Hematopoietic multipotent progenitor cell treated with erythropoietin and hydrocortisone succinate and interleukin-3 and kit ligand, for 8 days (in vitro differentiated cells): ENCODE measurements at regions not wholly inside any gene's neighbourhood (a gene's known extent, or its start where the extent isn't known, plus 50 kb on each side); places are given as distances from the start of the nearest gene placed in this dataset.
A peak's percentile ranks its signal among the peaks of the same experiment; 100 is the strongest.
"Not testable (repeated sequence)": the region's sequence is repeated elsewhere in the genome, so short reads cannot be mapped to it uniquely, and the experiment has no call there.

ENCODE experiments used
- DNase-seq: peaks from one replicate; pipeline ENCODE4 v3.0.0-alpha.2; 2015

DNA sequence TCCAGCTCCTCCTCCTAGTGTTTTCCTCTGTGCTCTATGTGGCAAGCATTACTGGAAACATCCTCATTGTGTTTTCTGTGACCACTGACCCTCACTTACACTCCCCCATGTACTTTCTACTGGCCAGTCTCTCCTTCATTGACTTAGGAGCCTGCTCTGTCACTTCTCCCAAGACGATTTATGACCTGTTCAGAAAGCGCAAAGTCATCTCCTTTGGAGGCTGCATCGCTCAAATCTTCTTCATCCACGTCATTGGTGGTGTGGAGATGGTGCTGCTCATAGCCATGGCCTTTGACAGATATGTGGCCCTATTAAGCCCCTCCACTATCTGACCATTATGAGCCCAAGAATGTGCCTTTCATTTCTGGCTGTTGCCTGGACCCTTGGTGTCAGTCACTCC, 64.0 kb downstream of the OR4F15 start:
- not testable (repeated sequence) for DNase-seq

DNA sequence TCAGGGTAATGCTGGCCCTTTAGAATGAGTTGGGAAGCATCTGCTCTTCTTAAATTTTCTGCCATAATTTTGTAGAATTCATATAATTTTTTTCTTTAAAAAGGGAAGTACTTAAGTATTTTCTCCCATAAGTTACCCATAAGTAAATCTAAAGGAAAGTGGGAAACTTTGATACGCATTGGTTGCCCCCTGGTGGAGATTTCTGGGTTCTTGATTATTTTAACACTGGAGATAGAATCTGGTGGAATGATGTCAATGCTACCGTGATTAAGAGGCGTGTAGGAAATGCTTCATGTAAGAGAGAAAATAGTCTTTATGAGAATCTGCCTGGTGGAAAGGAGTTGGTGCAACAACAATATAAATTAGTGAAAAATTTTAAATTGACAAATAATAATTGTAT, 65.6 kb downstream of the OR4F15 start:
- not testable (repeated sequence) for DNase-seq

DNA sequence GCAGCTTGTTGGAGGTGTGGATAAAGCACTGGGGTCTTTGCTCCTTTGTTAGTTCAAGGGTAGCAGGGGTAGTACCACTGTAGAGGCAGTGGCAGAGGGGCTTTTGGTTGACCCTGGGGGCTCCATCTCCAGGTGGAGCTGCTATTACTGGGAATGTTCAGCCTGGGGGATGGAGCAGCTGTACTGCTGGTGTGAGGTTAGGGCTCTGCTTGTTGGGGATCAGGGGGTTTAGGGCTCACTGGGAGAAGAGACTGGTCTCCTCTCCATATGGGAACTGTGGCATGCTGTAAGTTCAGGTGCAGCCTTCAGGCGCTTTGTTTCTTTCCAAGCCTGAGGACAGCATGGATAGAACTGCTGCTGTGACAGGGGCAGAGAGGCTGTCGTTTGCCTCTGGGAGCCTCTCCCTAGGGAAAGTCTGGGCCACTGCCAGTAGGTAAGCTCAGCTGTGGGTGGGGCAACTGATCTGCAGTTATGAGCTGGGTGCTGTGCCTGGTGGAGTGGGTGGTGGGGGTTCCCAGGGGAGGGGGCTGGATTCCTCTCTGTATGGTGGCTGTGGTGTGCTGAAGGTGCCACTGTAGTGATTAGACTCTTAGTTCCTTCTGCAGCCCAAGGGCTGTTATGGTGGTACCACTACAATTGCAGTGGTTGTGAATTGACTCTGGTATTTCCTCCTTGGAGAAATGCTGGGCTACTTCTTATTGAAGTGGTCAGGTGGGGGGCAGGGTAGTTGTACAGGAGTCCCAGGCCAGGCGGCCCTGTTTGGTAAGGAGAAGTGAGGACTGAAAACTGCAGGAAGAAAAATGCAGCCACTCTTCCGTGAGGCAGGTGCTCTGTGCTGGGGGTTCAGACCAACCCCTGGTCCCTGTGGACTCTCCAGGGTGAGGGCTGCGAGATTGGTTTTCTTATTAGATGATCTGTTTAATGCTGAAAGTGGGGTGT, 100.6 kb downstream of the OR4F15 start:
- not testable (repeated sequence) for DNase-seq

DNA sequence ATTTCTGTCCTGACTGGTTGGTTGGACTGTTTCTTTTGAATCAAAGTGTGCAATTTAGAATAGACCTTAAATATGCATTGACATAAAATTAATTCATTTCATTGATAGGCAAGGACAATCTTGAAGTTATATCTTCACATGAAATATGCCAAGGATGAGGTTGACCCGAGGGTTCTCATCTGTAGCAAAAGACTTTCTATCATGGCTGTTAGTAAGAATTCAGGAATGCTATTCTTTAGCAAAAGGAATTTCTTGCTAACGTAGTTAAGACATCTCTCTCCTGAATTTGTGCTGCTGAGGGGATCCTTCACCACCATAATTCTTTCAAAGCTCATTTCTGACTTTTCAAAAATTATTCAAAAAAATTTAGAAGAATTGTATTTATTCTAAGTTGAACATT, 112.6 kb downstream of the OR4F15 start:
- not testable (repeated sequence) for DNase-seq

DNA sequence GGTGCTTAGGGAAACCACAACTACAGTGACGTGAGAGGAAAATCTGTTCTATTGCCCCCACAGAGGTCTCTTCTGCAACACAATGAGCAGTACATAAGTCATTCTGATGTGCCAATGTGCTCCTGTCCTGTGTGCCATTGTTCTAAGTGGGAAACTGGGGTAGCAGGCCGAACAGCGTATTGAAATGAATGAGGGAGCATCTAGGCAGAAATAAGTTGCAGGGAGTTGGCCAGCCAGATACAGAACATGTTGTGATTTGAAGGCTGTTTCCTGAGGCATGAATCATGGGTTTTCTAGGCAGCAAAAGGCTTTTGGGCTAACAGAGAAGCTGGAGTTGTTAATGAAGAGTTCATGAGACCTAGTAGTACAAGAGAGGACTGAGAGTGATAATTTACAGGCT, 122.5 kb downstream of the OR4F15 start:
- not testable (repeated sequence) for DNase-seq

DNA sequence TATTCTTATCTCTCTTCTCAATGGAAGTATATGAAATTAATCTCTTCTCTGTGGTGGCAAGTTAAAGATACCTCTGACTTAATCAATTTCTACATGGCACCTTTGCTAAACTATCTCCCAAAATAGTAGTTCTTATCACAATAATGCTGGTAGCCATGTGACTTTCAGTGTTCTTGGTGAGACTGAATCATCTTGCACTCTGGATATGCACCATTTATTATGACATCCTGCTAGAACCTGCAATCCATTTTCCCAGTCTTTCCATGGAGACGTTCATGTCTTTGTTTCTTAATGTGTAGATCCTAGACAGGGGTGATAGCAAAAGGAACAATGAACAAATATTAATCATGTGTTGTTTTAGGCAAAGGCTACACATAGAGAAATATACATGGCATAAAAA, 125.4 kb downstream of the OR4F15 start:
- not testable (repeated sequence) for DNase-seq

DNA sequence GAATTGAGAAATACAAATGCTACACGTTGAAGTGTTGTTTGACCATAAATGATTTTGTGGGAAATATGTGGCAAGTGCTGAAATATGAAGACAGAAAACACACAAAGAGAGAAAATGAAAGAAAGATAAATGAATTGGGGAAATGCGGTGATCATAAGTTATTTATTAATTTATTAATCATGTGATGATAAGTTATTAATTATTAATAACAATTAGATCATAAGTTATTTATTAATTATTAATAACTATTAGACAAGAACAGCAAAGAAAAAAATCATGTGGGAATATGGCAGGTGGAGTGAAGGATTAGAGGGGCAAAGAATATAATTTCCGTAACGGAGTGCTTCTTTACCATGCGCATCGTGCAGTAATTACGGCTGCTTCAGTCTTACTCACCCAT, 126.6 kb downstream of the OR4F15 start:
- not testable (repeated sequence) for DNase-seq

DNA sequence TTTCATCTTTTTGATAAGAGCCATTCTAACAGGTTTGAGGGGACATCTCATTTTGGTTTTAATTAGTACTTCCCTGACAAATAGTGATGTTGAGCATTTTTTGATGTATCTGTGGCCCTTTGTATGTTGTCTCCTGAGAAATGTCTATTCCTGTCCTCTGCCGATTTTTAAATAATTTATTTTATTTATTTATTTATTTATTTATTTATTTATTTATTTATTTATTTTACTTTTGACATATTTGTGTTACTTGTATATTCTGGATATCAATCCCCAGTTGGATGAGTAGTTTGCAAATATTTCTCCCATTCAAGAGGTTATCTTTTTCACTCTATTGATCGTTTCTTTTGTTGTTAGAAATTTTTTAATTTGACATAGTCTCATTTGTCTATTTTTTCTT, 133.9 kb downstream of the OR4F15 start:
- not testable (repeated sequence) for DNase-seq

DNA sequence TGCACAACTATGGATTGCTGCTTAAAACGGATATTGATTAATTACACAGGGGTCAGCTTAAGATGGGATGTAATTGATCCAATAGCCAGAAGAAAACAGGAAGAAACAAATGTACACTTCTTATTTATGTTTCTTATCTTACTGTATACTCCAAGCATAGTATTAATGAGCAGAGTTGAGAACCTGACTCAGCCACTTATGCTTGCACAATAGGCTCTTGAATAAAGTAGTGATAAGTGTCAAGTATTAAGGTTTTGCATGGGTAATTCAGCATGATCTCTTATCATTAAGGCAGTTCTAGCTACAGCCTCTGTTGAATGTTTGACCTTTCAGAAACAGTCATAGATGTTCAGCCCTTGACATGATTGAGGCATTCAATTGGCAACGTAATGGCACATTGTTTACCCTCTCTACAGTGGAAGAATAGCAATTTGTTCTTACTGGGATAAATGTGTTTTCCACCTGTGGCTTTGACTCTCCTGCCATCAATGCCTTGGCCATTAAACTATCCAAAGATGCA, 136.5 kb downstream of the OR4F15 start:
- DNase-seq: not testable (repeated sequence)

DNA sequence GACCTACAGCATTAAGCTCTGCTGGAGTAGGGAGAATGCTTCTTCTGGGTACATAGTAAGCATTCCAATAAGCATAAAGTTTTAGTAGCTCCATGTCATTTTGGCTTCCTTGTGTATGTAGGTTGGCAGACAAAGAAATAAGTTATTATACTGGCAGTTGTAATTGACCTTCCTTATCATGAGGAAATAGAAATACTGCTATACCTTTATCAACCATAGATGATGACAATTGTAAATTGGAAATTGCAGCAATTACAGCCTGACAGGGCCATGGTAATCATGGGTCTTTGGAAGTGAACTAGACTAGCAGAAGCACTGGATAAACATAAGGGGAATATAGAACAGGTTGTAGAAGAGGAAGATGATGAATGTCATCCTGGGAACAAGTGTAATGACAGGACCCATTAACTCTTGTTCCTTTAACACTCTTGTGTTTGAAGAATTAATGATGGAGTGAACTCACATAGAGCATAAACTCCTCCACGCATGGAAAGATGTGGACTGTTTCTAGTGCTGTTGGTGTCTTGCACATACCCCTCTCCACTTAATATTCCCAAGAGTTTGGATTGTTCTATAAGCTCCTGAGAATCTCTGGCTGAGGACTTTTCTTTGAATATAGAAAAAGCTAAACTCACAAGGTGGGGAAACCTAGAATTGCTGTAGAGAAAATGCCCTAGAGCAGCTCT, 137.5 kb downstream of the OR4F15 start:
- not testable (repeated sequence) for DNase-seq

DNA sequence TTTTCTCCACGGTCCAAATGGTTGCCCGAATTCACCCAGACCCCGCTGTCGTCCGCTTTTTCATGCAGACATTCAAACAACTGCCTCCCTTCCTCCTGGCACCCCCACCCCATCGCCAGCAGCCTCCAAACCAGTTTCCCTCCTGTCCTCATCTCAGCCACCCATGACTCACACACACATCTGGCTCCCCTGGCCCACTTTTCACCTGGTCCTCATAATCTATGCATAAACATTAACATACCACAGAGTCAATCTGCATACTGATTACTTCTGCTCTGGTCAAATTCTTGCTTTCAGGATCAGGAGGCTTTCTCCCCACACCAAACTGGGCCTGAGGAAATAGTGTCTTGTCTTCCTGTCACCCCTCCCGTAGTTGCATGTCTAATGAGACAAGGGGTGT, 142.0 kb downstream of the OR4F15 start:
- DNase-seq: not testable (repeated sequence)

DNA sequence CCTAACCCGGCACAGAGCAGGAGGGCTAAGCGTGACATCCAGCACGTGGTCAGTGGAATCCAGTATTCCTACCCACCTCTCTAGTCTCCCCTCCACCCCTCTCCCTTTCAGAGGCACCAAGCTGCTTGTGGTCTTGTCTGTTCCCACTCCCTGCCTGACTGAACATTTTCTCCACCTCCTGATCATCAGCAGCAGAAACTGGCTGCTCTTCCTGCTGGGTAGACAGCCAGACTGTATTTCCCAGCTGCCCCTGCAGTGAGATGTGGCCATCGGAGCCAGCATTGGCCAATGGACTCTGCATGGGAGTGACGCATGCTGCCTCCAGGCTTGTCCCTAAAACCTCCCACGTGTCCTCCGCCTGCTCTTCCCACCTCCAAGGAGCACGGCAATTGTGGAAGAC, 143.8 kb downstream of the OR4F15 start:
- not testable (repeated sequence) for DNase-seq

DNA sequence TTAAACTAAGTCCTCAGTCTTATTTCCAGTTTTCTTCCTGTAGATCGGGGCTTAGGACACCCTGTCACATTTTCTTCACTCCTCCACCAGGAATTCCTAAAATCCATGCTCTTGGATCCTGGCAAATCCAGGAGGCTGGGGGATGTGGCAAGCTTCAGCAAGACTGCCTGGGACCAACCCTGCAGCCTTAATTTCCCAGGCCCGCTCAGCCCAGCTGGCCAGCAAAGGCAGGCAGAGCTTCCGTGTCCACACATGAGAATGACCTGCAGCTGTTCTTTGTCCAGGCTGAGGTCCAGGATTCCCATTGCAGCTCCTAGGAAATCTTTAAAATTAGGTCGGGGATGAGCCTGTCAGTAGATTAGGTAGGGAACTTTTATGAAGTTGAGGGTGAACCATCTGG, 146.7 kb downstream of the OR4F15 start:
- not testable (repeated sequence) for DNase-seq

DNA sequence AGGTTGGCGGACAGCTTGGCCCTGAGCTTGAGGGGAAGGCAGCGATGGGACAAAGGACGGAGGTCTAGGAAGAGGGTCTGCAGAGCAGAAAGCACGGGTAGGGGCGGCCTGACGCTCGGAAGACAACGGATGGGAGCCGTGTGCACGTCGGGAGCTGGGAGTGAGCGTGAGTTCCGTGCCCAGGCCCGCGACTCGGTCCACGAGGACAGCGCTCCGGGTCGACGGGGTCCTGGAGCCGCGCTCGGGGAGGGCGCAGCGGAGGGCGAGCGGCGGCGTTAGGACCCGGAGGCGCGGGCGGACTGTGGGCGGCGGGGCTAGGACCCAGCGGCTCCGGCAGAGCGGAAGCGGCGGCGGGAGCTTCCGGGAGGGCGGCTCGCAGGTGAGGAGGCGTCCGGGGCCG, 149.3 kb downstream of the OR4F15 start:
- DNase-seq: not testable (repeated sequence)

DNA sequence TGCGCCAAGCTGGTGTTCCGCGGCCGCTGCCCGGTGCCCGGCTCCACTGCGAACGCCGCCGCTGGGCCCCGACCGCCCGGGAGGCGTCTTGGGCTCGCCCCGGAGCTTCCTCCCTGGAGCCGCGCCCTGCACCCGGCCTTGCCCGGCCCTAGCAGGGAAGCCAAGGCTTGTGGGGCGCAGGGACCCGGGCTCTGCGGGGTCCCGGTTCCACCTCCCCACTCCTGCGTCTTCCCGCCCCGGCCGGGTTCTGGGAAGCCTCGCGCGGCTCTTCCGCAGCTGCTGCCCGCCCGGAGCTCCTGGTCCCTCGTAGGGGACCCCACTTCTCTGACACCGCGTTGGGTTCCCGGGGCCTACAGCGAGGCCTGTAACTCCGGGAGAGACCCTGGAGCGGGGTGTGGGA, 149.8 kb downstream of the OR4F15 start:
- not testable (repeated sequence) for DNase-seq

DNA sequence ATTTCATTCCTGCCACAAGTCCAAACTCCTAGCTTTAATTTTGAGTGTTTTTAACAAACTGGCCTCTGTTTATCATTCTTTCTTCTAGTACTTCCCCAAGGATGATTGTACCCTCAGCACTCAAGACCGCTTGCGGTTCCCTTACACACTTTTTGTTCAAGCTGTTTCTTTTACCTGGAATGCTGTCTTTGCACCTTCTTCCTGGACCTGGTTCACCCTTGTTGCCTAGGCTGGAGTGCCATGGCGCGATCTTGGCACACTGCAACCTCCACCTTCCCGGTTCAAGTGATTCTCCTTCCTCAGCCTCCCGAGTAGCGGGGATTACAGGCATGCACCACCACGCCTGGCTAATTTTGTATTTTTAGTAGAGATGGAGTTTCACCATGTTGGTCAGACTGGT, 151.7 kb downstream of the OR4F15 start:
- not testable (repeated sequence) for DNase-seq

DNA sequence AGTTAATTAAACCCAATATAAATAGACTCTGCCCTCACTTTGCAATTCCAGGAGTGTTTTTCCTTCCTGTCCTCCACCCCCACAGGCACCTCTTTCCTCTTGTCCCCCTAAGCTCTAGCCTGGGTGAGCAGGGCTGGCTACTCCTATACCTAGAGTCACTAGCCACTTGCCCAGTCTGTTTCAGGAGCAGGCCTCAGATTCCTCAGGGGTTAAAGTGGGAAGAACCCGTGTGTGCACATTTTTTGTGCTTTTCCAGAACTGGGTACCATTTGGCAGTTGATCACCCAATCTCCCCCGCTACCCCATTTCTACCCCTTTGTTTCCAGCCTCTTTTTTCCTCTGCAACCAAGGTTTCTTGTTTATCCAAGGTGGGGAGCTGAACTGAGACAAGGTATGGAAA, 153.4 kb downstream of the OR4F15 start:
- DNase-seq: not testable (repeated sequence)

DNA sequence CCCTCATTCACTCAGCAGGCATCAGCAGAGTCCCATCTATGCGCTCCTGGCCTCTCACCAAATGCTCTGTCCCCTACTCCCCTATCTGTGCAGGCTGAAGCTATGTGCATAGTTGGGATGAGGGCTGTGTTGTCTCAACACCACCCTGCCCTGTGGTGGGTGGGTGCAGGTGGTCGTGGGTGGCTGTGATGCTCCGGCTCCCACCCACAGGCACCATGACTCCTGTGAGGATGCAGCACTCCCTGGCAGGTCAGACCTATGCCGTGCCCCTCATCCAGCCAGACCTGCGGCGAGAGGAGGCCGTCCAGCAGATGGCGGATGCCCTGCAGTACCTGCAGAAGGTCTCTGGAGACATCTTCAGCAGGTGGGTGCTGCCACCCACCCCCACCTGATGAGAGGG, 153.9 kb downstream of the OR4F15 start:
- not testable (repeated sequence) for DNase-seq

DNA sequence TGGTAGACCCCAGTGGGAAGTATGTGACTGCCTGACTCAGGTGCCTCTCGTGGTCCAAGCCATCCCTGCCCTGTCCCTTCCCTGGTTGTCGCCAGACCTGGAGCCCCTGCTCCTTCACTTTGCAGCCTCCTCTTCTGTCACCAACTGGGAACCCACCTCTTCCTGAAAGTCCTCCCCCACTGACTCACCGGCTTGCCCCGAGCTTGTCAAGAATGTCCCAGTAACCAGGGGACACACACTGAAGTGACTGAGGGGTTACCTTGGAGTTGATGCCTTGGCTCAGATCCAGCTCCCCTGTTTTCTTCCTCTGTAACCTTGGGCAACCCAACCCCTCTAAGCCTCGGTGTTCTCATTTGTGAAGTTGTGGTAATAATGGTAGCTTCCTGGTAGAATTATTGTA, 155.4 kb downstream of the OR4F15 start:
- not testable (repeated sequence) for DNase-seq

DNA sequence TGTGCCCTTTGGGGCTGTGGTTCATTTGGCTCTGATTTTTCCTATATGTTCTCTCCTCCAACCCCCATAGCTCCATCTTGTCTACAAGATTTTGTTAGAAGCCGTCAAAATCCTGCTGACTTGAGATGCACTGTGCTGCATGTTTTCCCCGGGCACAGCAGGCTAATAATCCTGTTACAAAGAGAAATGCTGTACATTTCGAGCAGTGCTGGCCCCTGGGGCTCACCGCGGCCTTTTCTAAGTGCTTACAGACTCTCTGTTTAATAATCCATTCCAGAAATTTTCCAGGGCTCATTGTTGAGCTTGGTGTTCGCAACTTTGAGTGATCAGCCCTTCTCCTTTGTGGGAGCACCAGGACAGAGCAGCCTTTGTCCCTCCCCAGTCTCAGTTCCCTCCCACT, 158.6 kb downstream of the OR4F15 start:
- DNase-seq: not testable (repeated sequence)

DNA sequence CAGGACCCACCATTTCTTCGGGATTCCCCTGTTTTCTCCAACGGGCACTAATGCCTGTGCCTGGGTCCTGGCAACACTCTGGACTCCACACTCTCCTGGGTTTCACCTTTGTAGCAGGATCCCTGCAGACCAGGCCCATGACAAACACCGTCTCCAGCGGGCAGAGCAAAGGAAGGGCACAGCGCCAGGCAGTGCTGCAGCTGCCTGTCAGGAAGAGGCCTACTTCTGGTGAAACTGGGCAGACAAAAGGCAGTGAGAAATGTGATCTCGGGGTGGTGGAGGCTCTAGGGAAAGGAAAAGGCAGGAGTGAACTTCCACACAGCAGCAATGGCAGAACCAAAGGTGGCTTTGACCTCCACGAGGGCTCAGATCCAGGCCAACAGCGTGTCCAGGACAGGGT, 165.3 kb downstream of the OR4F15 start:
- not testable (repeated sequence) for DNase-seq

DNA sequence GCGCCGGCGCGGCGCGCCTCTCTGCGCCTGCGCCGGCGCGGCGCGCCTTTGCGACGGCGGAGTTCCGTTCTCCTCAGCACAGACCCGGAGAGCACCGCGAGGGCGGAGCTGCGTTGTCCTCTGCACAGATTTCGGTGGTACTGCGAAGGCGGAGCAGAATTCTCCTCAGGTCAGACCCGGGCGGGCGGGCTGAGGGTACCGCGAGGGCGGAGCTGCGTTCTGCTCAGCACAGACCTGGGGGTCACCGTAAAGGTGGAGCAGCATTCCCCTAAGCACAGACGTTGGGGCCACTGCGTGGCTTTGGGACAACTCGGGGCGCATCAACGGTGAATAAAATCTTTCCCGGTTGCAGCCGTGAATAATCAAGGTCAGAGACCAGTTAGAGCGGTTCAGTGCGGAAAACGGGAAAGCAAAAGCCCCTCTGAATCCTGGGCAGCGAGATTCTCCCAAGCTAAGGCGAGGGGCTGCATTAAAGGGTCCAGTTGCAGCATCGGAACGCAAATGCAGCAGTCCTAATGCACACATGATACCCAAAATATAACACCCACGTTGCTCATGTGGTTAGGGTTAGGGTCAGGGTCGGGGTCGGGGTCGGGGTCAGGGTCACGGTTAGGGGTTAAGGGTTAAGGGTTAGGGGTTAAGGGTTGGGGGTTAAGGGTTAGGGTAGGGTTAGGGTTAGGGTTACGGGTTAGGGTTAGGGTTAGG, 168.4 kb downstream of the OR4F15 start:
- peak; percentile 45 for DNase-seq
